Stromal cell of bone marrow (primary cell): ENCODE measurements at regions not wholly inside any gene's neighbourhood (a gene's known extent, or its start where the extent isn't known, plus 50 kb on each side); places are given as distances from the start of the nearest gene placed in this dataset.

Source experiments
- DNase-seq: peaks from one replicate; pipeline ENCODE4 v3.0.0-alpha.2; 2012; ENCODE audit warnings: low read depth

DNA sequence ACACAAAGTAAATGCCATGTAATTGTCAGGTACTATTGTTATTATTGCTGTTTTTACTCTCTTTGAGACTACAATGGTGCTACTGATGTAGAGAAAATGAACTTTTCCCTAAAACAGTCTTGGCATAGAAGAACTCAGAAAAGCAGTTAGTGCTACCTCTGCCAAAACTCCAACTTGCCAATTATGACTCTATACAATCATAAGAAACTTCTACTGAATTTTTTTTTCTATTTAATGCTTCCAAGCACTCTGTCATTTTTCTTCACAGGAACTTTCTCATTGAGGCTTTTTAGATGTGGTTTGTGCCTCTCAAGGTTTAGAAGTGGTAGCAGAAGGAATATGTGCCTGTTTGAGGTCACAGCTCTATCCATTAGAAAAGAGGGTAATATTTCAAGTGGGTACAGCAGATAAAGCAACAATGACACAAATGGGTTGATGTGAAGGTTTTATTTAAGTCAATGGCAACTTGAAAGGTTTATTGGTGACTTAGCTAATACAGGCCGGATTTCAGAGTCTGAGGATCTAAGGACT, 64.0 kb upstream of the FERD3L start:
- no peak for DNase-seq

DNA sequence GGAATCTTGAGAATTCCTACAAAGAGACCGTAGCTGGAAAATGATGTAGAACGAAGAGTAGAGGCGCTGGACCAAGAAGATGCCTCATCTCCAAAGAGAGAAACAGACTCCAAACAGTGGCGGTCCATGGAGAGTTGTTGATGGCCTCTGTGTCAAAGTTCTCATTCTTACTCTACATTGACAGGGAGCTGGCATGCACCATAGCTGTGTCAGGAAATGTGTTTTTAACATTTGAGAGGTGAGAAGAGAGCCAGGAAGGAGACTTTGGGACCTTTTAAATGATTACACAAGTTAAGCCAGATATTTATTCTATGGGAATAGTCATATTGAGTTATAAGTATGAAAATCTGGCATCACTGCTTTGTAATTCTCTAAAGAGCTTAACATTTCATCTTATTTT, 61.5 kb upstream of the FERD3L start:
- DNase-seq: no peak

DNA sequence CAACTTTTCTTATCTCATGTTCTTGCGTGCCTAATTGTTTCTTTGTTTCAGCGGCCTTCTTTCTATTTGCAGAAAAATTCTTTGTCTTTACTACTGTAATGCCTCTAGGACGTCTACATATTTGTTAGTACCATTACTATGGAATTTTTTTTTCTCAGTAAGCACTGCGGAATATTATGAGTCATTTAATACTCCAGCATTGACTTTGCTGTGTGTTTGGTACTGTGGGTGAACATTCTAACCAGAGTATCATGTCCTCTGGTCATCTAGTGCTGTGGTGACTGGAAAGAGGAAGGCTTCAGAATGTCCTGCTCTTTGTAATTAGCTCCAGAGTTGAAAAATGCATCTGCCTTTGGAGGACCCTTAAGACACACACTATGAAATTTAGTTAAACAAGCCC, 58.5 kb upstream of the FERD3L start:
- no peak for DNase-seq

DNA sequence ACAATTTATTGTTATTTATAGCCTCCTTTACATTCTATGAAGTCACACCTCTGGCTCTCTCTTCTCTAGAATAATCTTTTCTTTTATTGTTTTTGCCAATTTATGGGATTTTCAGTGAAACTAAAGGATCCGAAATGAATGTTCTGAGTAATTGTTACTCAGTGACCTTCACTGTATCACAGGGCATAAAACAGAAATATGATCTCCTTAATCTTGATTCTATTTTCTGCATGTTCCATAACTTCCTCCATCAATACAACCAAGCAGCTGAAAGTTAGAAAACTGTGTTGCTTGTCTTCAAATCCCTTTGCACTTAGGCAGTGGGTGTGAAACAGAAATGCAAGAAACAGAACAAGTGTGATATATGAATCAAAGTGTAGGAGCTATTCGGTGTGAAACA, 57.4 kb upstream of the FERD3L start:
- no peak for DNase-seq
